HEK293T (cell line): ENCODE measurements at regions not wholly inside any gene's neighbourhood (a gene's known extent, or its start where the extent isn't known, plus 50 kb on each side); places are given as distances from the start of the nearest gene placed in this dataset.

Source experiments
- CTCF ChIA-PET: fragments of 350-600 bp; formaldehyde crosslinking; extraction: SDS; loops from one replicate; lab custom pipeline; 2021; ENCODE audit warnings: antibody characterized with exemption, inconsistent platforms; lab: Yijun Ruan, JAX
- POLR2A ChIA-PET: fragments of 350-600 bp; formaldehyde crosslinking; extraction: SDS; loops from one replicate; lab custom pipeline; 2020; ENCODE audit warnings: antibody characterized with exemption, inconsistent platforms; lab: Yijun Ruan, JAX
- DNase-seq: peaks from one replicate; pipeline ENCODE4 v3.0.0; 2012; ENCODE audit warnings: mixed read lengths; ENCODE audit errors: extremely low spot score
- ARNT ChIP-seq: fragments of 450-650 bp; IDR thresholded peaks from 2 replicates; pipeline ENCODE4 v1.6.1; 2017; ENCODE audit warnings: mild to moderate bottlenecking
- BHLHE40 ChIP-seq: fragments of 450-650 bp; IDR thresholded peaks from 2 replicates; pipeline ENCODE4 v1.6.1; 2016; ENCODE audit warnings: mild to moderate bottlenecking, moderate library complexity, borderline replicate concordance
- CTBP1 ChIP-seq: fragments of 450-650 bp; IDR thresholded peaks from 2 replicates; pipeline ENCODE4 v1.6.1; 2016; ENCODE audit warnings: borderline replicate concordance
- ELF4 ChIP-seq: fragments of 450-650 bp; IDR thresholded peaks from 2 replicates; pipeline ENCODE4 v1.6.1; 2017; ENCODE audit warnings: antibody characterized with exemption
- FOXA1 ChIP-seq: fragments of 450-650 bp; IDR thresholded peaks from 2 replicates; pipeline ENCODE4 v1.6.1; 2016; ENCODE audit warnings: mild to moderate bottlenecking
- FOXK2 ChIP-seq: fragments of 450-650 bp; IDR thresholded peaks from 2 replicates; pipeline ENCODE4 v1.6.1; 2016; ENCODE audit warnings: mild to moderate bottlenecking
- FOXM1 ChIP-seq: fragments of 450-650 bp; IDR thresholded peaks from 2 replicates; pipeline ENCODE4 v1.6.1; 2017; ENCODE audit warnings: mild to moderate bottlenecking, borderline replicate concordance
- HDGF ChIP-seq: fragments of 450-650 bp; IDR thresholded peaks from 2 replicates; pipeline ENCODE4 v1.6.1; 2017; ENCODE audit warnings: antibody characterized with exemption, borderline replicate concordance
- L3MBTL2 ChIP-seq: fragments of 450-650 bp; conservative IDR thresholded peaks from 2 replicates; pipeline ENCODE4 v1.6.1; 2016; ENCODE audit warnings: mild to moderate bottlenecking
- LEF1 ChIP-seq: fragments of 450-650 bp; IDR thresholded peaks from 2 replicates; pipeline ENCODE4 v1.6.1; 2017; ENCODE audit warnings: mild to moderate bottlenecking, borderline replicate concordance
- NFRKB ChIP-seq: fragments of 450-650 bp; IDR thresholded peaks from 2 replicates; pipeline ENCODE4 v1.6.1; 2016; ENCODE audit warnings: mild to moderate bottlenecking, moderate library complexity
- SP1 ChIP-seq: fragments of 450-650 bp; IDR thresholded peaks from 2 replicates; pipeline ENCODE4 v1.6.1; 2017
- SUZ12 ChIP-seq: fragments of 450-650 bp; IDR thresholded peaks from 2 replicates; pipeline ENCODE4 v1.6.1; 2016; ENCODE audit warnings: mild to moderate bottlenecking
- TARDBP ChIP-seq: fragments of 450-650 bp; IDR thresholded peaks from 2 replicates; pipeline ENCODE4 v1.6.1; 2016
- ZNF384 ChIP-seq: fragments of 450-650 bp; IDR thresholded peaks from 2 replicates; pipeline ENCODE4 v1.6.1; 2016
- TF ChIP-seq, protein P1 (sequence below): fragments of 450-650 bp; IDR thresholded peaks from 2 replicates; pipeline ENCODE4 v1.6.1; 2016

DNA sequence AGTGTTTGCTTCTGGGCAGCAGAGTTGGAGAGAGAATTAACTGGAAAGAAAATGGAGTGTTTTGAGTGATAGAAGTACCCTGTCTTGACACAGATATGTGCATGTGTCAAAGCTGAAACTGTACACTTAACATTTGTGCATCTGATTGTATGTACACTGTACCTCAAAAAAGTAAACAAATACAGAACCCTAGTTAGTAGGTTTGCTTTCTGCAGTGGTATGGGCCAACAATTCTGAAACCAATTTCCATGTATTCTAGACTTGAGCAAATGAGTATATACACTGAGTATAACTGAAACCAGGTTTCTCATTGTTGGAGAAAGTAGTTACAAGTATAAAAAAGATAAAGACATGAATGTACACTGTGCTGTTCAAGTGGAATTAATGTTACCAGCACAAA lies 52.4 kb downstream of the ELAPOR2 start:
- ChIA-PET CTCF (no interaction called here), POLR2A (no interaction called here)
- DNase-seq, result no peak
- no peak for TF ChIP-seq FOXM1
- no peak for TF ChIP-seq TARDBP
- TF ChIP-seq SP1, result no peak
- no peak for TF ChIP-seq ARNT
- TF ChIP-seq, protein P1, sequence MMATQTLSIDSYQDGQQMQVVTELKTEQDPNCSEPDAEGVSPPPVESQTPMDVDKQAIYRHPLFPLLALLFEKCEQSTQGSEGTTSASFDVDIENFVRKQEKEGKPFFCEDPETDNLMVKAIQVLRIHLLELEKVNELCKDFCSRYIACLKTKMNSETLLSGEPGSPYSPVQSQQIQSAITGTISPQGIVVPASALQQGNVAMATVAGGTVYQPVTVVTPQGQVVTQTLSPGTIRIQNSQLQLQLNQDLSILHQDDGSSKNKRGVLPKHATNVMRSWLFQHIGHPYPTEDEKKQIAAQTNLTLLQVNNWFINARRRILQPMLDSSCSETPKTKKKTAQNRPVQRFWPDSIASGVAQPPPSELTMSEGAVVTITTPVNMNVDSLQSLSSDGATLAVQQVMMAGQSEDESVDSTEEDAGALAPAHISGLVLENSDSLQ, result no peak
- TF ChIP-seq FOXA1, result no peak
- TF ChIP-seq HDGF, result no peak
- TF ChIP-seq FOXK2, result no peak
- TF ChIP-seq LEF1, result no peak
- no peak for TF ChIP-seq SUZ12
- no peak for TF ChIP-seq ELF4
- no peak for TF ChIP-seq NFRKB
- TF ChIP-seq ZNF384, result no peak
- TF ChIP-seq BHLHE40, result no peak
- no peak for TF ChIP-seq L3MBTL2
- TF ChIP-seq CTBP1, result no peak

DNA sequence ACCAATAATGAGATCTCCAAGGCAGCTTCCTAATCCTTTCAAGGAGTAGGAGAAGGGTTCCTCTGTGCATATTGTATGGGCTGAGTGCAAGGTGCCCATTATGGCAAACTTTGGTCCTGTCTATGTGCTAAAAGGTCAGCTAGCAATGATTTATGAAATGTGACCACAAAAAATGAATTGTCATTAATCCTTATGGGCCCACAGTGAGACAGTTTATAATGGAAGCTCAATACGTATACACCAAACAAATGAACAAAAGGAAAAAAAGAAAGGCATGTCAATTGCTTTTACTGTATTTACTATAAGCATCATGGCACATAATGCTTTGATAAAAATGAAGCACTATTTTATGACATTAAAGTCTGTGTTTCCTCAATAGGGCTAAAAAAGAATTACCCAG lies 54.5 kb downstream of the ELAPOR2 start:
- TF ChIP-seq NFRKB, result no peak
- no peak for TF ChIP-seq HDGF
- no peak for TF ChIP-seq FOXM1
- TF ChIP-seq CTBP1, result no peak
- no peak for TF ChIP-seq FOXA1
- no peak for TF ChIP-seq BHLHE40
- TF ChIP-seq, protein P1, result no peak
- no peak for TF ChIP-seq SUZ12
- TF ChIP-seq FOXK2, result no peak
- TF ChIP-seq ARNT, result no peak
- TF ChIP-seq SP1, result no peak
- no peak for TF ChIP-seq L3MBTL2
- no peak for TF ChIP-seq LEF1
- no peak for TF ChIP-seq ELF4
- no peak for TF ChIP-seq TARDBP
- TF ChIP-seq ZNF384, result no peak
- no peak for DNase-seq
- ChIA-PET CTCF (no interaction called here), POLR2A (no interaction called here)

DNA sequence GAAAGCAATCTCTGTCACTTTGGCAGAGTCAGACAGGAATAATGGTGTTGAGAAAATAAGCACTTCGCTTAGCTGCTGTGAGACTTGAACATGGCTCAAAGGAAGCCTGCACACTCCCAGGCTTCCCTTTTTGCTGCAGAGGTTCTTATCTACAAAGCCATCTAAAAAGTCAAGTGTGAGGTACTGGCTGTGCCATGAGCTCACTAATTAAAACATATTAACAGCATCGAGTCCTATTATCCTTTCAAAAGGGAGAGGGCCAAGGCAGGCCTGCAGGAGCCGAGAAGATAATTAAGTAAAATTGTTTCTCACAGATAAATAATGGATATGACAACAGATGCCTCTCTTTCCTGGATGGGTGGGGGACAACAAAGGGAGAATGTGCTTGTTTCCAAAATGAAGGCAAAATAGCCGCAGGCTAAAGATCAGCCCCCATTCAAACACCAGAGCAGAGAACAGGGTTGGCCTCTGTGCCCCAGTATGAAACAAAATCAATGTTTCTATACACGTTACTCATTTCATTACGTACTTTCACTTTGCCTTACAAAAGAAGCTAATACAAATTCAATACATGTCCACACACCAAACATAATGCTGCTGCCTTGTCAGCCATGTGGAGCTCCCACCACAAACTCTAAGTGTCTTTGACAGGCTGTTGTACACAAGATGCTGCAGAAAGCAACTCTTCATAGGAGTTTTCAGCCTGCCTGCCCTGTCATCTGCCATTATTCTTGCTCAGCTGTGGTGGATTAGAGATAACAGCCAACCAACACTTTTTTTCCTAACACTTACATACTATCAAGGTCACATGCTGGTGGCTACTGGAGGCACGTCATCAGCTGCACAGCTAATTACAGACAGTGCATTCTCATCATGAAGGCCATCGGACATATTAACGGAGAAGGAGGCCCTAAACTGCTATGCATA lies 55.3 kb downstream of the ELAPOR2 start:
- CTCF ChIA-PET, result no interaction called here
- no peak for TF ChIP-seq FOXM1
- no peak for TF ChIP-seq FOXK2
- no peak for TF ChIP-seq NFRKB
- DNase-seq, result no peak
- POLR2A ChIA-PET, result no interaction called here

DNA sequence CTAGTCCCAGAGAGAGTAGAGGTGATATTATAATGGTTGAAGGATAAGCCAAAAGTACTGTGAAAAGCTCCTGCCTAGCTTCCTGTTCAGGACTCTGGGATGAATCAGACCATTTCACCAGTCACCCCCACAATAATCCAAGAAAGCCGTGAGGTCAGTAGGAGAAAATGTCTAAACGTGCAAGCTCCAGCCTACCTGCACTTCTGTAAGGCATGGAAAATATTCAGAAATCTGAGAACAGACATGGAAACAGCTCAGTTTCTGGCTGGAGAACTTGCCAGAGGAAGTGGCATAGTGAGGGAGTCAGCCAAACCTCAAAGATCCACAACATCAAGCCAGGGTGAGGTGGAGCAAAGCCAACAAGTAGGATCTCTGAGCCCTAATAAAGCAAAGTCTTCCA lies 58.2 kb downstream of the ELAPOR2 start:
- ChIA-PET CTCF (no interaction called here), POLR2A (interaction anchor here (2.4 kb wide), 1 partner anchor 151 kb away, joined by 9 read pairs; the partner anchor contains the start of gene DMTF1)
- DNase-seq, result no peak
- TF ChIP-seq SUZ12 (no peak), BHLHE40 (no peak), SP1 (no peak), NFRKB (no peak), CTBP1 (no peak), FOXA1 (no peak), L3MBTL2 (no peak)

DNA sequence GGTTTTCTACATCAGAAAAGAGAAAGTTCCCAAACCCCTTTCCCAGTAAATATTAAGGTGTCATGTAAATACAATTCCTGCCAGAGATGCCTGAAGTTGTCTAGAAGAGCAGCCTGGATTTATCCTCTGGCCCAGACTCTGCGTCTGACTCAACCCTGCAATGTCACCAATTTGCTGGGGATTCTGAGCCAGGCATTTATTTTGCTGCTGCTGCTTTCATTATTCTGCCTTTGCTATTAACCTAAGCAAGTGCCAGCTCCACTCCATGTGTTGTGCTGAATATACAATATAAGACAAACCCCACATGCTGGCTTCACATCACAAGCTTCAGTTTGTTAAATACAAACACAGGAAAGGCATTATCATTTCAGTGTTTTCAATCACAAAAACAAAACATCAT lies 59.1 kb downstream of the ELAPOR2 start:
- DNase-seq, result no peak
- ChIA-PET POLR2A (interaction anchor here (2.4 kb wide), 1 partner anchor 152 kb away, joined by 9 read pairs; the partner anchor contains the start of gene DMTF1), CTCF (no interaction called here)
- TF ChIP-seq FOXM1 (no peak), TARDBP (no peak), CTBP1 (no peak), LEF1 (no peak), HDGF (no peak), SP1 (no peak)

DNA sequence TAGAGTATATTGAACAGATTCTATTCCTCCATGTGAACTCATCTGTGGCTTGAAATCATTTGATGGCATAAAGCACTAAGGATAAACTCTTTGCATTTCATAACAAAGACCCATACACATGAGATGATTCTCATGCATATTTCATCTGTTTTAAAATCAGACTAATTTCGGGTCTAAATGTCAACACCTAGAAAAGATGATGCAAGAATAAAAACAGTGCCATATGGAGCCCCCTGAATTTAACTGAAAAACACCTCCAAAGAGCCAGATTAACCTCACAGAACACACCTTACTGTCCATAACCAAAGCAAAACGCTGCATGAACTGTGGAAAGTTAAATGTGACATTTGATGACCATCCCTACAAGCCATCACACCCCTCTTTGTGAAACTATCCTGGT lies 59.7 kb downstream of the ELAPOR2 start:
- DNase-seq, result no peak
- ChIA-PET POLR2A (interaction anchor here (2.4 kb wide), 1 partner anchor 153 kb away, joined by 9 read pairs; the partner anchor contains the start of gene DMTF1), CTCF (no interaction called here)
- TF ChIP-seq BHLHE40 (no peak), CTBP1 (no peak), TARDBP (no peak), SUZ12 (no peak), FOXM1 (no peak), FOXK2 (no peak), FOXA1 (no peak), SP1 (no peak), L3MBTL2 (no peak), LEF1 (no peak), ARNT (no peak)
- TF ChIP-seq, protein P1, result no peak
